ENCODE measurements at regions not wholly inside any gene's neighbourhood (a gene's known extent, or its start where the extent isn't known, plus 50 kb on each side); places are given as distances from the start of the nearest gene placed in this dataset.

GRCh38 chr2:238688193-238689153 lies 159.4 kb upstream of the TWIST2 start:
- Histone ChIP-seq H3K4me3 (ENCODE audit: control extremely low read depth in 1 of 5, extremely low read depth in 1 of 5, insufficient read depth in 1 of 5, low read depth in 2 of 5, low read length in 4 of 5) (no peak overlapping the region), H3K9ac (ENCODE audit: low read length) (no peak overlapping the region), H2AFZ (ENCODE audit: insufficient read depth, low read depth, low read length, poor library complexity, severe bottlenecking) (no peak overlapping the region), H3K79me2 (ENCODE audit: control insufficient read depth, insufficient read depth, low read length) (no peaks in the 10 kb centered on the region), H3K27ac (ENCODE audit: low read length in 2 of 2) (no peak overlapping the region), H3K9me3 (ENCODE audit: control extremely low read depth in 1 of 3, control insufficient read depth in 2 of 3, insufficient read depth in 1 of 3, low read length in 2 of 3) (no peaks in the 10 kb centered on the region), H3K27me3 (replicated peaks in 1 of 4; ENCODE audit: control extremely low read depth in 1 of 4, control insufficient read depth in 3 of 4, insufficient read depth in 4 of 4, low read length in 3 of 4) (no peaks in the 10 kb centered on the region), H3K4me1 (ENCODE audit: control insufficient read depth in 2 of 2, insufficient read depth in 2 of 2, low read length in 2 of 2) (no peaks in the 10 kb centered on the region), H4K20me1 (ENCODE audit: control insufficient read depth, insufficient read depth, low read length, poor library complexity, severe bottlenecking) (no peaks in the 10 kb centered on the region), H3K36me3 (replicated peaks in 1 of 2; ENCODE audit: control extremely low read depth in 1 of 2, control insufficient read depth in 1 of 2, extremely low read depth in 1 of 2, insufficient read depth in 2 of 2, low read length in 1 of 2) (no peaks in the 10 kb centered on the region), H3K4me2 (replicated peaks; ENCODE audit: low read depth, low read length, poor library complexity, severe bottlenecking) (no peak overlapping the region)
- intact Hi-C loops (cut with micrococcal nuclease) = no loop called here
- no peaks in the 10 kb centered on the region for H3K4me1 Mint-ChIP-seq
- DNase-seq = no peak
- H3K27ac Mint-ChIP-seq = no peak overlapping the region
- no peaks in the 10 kb centered on the region for H3K9me3 Mint-ChIP-seq (ENCODE audit: insufficient read depth)
- 82% methylated on average over 17 of the region's 24 CpGs for WGBS (ENCODE audit: insufficient coverage)
- CTCF ChIA-PET = no interaction called here
- ATAC-seq (ENCODE audit: low read depth) = no peak
- no peak overlapping the region for H3K4me3 Mint-ChIP-seq
- TF ChIP-seq CTCF (IDR thresholded peaks at IDR 0.05) = no peak
- no peak for TF ChIP-seq EZH2 (IDR thresholded peaks at IDR 0.05; ENCODE audit: borderline replicate concordance, insufficient read depth, low read depth, low read length, poor library complexity, severe bottlenecking)
- POLR2A ChIA-PET = no interaction called here
- H3K27me3 Mint-ChIP-seq = peaks cover 19% of the 10 kb centered on the region

- no peaks in the 10 kb centered on the region for H3K4me1 ChIP-seq (ENCODE audit: control insufficient read depth in 2 of 2, insufficient read depth in 2 of 2, low read length in 2 of 2)
These were observed 158.6 kb upstream of the TWIST2 start for GRCh38 chr2:238689331-238689730.

More at GRCh38 chr2:238689331-238689730, 158.6 kb upstream of the TWIST2 start:
- no peaks in the 10 kb centered on the region for H3K9me3 Mint-ChIP-seq (ENCODE audit: insufficient read depth)
- no peak for TF ChIP-seq EZH2 (IDR thresholded peaks at IDR 0.05; ENCODE audit: borderline replicate concordance, insufficient read depth, low read depth, low read length, poor library complexity, severe bottlenecking)
- no peak for TF ChIP-seq CTCF (IDR thresholded peaks at IDR 0.05)
- H3K27me3 ChIP-seq (replicated peaks in 1 of 4; ENCODE audit: control extremely low read depth in 1 of 4, control insufficient read depth in 3 of 4, insufficient read depth in 4 of 4, low read length in 3 of 4) = no peaks in the 10 kb centered on the region
- H3K27ac Mint-ChIP-seq = no peak overlapping the region
- no peak for ATAC-seq (ENCODE audit: low read depth)
- no peaks in the 10 kb centered on the region for H3K9me3 ChIP-seq (ENCODE audit: control extremely low read depth in 1 of 3, control insufficient read depth in 2 of 3, insufficient read depth in 1 of 3, low read length in 2 of 3)
- no peak for DNase-seq
- no peaks in the 10 kb centered on the region for H3K4me1 Mint-ChIP-seq
- WGBS (ENCODE audit: insufficient coverage) = 83% methylated on average over 1 of the region's 2 CpGs
- H3K27ac ChIP-seq (ENCODE audit: low read length in 2 of 2) = no peak overlapping the region
- POLR2A ChIA-PET = no interaction called here
- H3K27me3 Mint-ChIP-seq = peaks cover 17% of the 10 kb centered on the region
- CTCF ChIA-PET = no interaction called here
- H3K79me2 ChIP-seq (ENCODE audit: control insufficient read depth, insufficient read depth, low read length) = no peaks in the 10 kb centered on the region
- intact Hi-C loops (cut with micrococcal nuclease) = no loop called here
- H3K9ac ChIP-seq (ENCODE audit: low read length) = no peak overlapping the region
- no peaks in the 10 kb centered on the region for H3K36me3 ChIP-seq (replicated peaks in 1 of 2; ENCODE audit: control extremely low read depth in 1 of 2, control insufficient read depth in 1 of 2, extremely low read depth in 1 of 2, insufficient read depth in 2 of 2, low read length in 1 of 2)
- H4K20me1 ChIP-seq (ENCODE audit: control insufficient read depth, insufficient read depth, low read length, poor library complexity, severe bottlenecking) = no peaks in the 10 kb centered on the region
- no peak overlapping the region for H2AFZ ChIP-seq (ENCODE audit: insufficient read depth, low read depth, low read length, poor library complexity, severe bottlenecking)
- H3K4me3 ChIP-seq (ENCODE audit: control extremely low read depth in 1 of 5, extremely low read depth in 1 of 5, insufficient read depth in 1 of 5, low read depth in 2 of 5, low read length in 4 of 5) = no peak overlapping the region
- H3K4me2 ChIP-seq (replicated peaks; ENCODE audit: low read depth, low read length, poor library complexity, severe bottlenecking) = no peak overlapping the region
- no peak overlapping the region for H3K4me3 Mint-ChIP-seq

All from B cell (primary cell).